GM13976 (cell line): ENCODE measurements at regions not wholly inside any gene's neighbourhood (a gene's known extent, or its start where the extent isn't known, plus 50 kb on each side); places are given as distances from the start of the nearest gene placed in this dataset.
"Not testable (repeated sequence)": the region's sequence is repeated elsewhere in the genome, so short reads cannot be mapped to it uniquely, and the experiment has no call there.

Experiments
- DNase-seq: peaks from one replicate; pipeline ENCODE4 v3.0.0; 2012; ENCODE audit warnings: low spot score
- in situ Hi-C: fragments of 300-500 bp; cut with MboI; formaldehyde crosslinking; loops from one replicate; pipeline ENCODE4 v1.12.0; 2022; ENCODE audit warnings: low sequenced_read_pairs, mixed read lengths, inconsistent platforms; ENCODE audit not compliant: unreplicated experiment
- TF ChIP-seq, protein P1 (sequence below): IDR thresholded peaks from 2 replicates; pipeline ENCODE4 v1.5.1; 2012; ENCODE audit warnings: borderline replicate concordance, mild to moderate bottlenecking; ENCODE audit not compliant: insufficient read depth; ENCODE audit errors: extremely low read depth, missing control alignments, control extremely low read depth

DNA sequence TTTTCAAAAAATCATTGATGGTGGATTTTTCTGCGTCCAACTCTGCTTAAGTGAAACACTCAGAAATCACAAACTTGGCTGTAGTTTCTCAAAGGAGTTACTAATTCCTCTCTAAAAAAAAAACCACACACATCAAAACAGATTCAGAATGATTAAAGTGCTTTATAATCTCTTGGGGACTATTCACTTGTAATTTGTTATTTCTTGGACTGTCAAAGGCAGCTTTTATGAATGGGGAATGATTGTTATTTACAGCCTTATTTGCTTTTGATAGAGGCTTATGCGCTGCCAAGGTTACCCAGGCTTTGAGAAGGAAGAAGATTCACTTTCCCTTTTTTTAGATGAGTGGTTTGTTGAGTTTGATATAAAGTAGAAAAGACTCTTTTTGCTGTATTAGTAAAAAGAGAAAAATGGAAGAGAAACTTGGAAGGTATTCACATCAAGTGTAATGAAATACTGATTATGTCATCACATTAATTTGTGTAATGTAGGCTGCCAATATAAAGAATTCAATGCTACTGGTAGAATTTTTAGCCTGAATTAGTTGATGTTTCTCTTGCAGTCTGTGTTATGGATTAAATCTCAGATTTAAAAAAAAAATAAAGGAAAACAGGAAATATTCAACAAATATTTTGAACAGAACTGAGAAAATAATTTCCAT lies 381.0 kb upstream of the SASH1 start:
- TF ChIP-seq, protein P1, sequence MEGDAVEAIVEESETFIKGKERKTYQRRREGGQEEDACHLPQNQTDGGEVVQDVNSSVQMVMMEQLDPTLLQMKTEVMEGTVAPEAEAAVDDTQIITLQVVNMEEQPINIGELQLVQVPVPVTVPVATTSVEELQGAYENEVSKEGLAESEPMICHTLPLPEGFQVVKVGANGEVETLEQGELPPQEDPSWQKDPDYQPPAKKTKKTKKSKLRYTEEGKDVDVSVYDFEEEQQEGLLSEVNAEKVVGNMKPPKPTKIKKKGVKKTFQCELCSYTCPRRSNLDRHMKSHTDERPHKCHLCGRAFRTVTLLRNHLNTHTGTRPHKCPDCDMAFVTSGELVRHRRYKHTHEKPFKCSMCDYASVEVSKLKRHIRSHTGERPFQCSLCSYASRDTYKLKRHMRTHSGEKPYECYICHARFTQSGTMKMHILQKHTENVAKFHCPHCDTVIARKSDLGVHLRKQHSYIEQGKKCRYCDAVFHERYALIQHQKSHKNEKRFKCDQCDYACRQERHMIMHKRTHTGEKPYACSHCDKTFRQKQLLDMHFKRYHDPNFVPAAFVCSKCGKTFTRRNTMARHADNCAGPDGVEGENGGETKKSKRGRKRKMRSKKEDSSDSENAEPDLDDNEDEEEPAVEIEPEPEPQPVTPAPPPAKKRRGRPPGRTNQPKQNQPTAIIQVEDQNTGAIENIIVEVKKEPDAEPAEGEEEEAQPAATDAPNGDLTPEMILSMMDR: no peak
- in situ Hi-C loops: no loop called here
- DNase-seq: no peak

DNA sequence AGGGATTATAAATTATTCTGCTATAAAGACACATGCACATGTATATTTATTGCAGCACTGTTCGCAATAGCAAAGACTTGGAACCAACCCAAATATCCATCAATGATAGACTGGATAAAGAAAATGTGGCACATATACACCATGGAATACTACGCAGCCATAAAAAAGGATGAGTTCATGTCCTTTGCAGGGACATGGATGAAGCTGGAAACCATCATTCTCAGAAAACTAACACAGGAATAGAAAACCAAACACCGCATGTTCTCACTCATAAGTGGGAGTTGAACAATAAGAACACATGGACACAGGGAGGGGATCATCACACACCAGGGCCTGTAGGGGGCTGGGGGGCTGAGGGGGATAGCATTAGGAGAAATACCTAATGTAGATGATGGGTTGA lies 377.2 kb upstream of the SASH1 start:
- DNase-seq, in situ Hi-C loops: not testable (repeated sequence)

DNA sequence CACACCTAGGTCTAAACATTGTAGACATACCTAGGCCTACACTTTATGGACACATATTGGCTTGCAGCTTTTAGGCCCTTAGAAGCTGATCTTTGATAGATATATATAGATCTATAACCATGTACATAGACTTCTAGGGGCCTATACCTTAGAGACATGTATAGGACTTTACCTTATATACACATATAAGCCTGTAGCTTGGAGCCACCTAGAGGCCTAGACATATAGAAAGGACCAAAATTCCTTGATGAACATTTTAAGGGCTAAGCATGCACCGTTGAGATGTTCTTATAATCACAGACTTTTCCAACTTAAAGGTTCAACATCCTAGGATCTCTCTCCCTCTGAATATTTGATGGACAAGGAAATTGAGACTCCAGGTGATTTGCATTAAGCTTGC lies 371.7 kb upstream of the SASH1 start:
- in situ Hi-C loops: no loop called here
- DNase-seq: no peak
- TF ChIP-seq, protein P1: no peak

DNA sequence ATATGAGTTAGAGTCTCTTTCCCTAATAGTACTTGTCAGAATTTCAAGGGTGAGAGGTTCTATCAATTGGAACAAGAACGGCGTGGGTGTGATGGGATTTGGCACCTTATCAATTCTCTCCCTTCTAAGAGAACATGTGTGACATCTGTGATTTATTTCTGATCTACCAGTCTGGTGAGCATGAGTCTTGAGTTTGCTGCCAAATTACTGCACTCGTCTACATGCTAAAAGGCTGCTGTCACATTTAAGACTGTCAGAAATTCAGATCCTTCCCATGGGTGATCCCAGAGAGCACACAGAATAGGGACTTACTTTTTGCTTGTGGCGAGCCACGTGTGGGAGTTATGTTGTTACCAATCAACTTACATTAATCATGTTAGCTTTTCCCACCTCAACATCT lies 370.2 kb upstream of the SASH1 start:
- no peak for DNase-seq
- TF ChIP-seq, protein P1: no peak
- in situ Hi-C loops: no loop called here

DNA sequence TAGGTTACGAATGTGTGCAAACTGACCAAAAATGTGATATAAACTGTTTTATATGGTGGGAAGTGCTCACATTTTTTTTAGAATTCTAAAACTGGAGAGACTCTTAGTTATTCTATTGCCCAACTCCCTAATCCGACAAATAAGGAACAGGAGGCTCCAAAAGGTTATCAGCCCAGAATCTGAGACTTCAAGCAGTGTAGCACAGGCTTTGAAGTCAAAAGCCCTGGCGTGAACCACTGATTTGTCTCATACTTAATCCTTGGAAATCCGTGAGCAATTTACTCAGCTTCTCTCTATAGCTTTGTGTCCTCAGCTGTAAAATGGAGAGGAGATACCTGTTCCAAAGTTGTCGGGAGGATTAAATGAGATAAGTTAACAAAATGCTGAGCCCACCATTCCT lies 368.8 kb upstream of the SASH1 start:
- TF ChIP-seq, protein P1: no peak
- in situ Hi-C loops: no loop called here
- DNase-seq: no peak

DNA sequence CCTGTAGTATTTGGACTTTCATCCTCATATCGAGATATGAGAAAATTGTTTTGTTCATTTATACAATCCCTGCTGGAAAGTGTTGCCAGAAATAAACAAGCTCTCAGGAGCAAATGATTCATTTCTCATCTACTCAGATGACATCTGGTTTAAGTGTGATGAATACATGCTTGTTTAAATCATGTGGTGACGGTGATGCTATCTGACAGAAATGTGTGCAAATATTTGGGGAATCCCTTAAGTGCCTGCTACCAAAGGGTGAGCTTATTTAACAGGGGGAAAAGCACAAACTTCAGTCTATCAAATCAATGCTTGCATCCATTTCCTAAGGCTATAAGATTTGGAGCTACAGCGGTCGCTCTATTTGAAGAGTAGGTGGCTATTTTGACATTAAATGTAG lies 368.3 kb upstream of the SASH1 start:
- DNase-seq: no peak
- in situ Hi-C loops: no loop called here
- TF ChIP-seq, protein P1: no peak

DNA sequence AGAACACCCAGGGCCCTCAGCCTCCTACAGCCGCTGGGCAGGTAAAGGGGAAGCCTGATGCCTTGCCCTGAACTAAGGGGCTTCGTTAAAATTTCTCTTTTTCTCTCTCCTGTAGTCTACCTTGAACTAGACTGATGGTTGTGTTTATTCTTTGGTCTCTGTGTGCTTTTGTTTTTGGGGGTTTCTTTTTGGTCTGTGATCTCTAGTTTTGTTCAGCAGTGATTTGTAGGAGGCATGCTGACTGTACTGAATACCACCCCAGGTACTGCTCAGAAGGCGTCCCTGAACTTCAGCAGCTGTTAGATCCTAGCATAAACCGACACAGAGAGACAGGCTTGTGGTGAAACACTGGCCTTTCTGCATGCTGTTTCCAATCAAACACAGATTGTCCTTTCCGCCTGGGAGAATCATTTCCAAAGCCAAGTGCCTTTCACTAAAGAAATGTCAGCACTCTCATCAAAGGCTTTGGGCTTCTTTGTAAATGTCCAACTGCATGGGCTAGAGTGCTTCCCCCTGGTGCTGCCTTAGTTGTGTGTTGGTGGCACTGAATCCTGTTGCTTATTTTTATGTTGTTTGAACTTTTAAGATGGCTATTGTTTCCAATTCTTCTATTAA lies 364.7 kb upstream of the SASH1 start:
- TF ChIP-seq, protein P1: no peak
- in situ Hi-C loops: no loop called here
- DNase-seq: no peak
